Memory B cell (primary cell): ENCODE measurements at regions not wholly inside any gene's neighbourhood (a gene's known extent, or its start where the extent isn't known, plus 50 kb on each side); places are given as distances from the start of the nearest gene placed in this dataset.

Source experiments
- ATAC-seq: fragments of 150-1000 bp; cut with Tn5 transposase; 2 replicates; pipeline ENCODE4 v1.10.0; 2021; ENCODE audit warnings: low read depth, mild to moderate bottlenecking, moderate library complexity
- DNase-seq, 2 donors: peaks; one replicate each; pipeline ENCODE4 v3.0.0; 2022; ENCODE audit warnings: low spot score in 2 of 2
- H3K27ac Mint-ChIP-seq: one replicate; pipeline ENCODE4 v1.8.0; 2022; ENCODE audit warnings: mild to moderate bottlenecking, moderate library complexity, mixed read lengths
- H3K27me3 Mint-ChIP-seq: one replicate; pipeline ENCODE4 v1.8.0; 2022; ENCODE audit warnings: mixed read lengths
- H3K36me3 Mint-ChIP-seq: one replicate; pipeline ENCODE4 v1.8.0; 2022; ENCODE audit warnings: mild to moderate bottlenecking, mixed read lengths
- H3K4me1 Mint-ChIP-seq: one replicate; pipeline ENCODE4 v1.8.0; 2022; ENCODE audit warnings: mixed read lengths
- H3K4me3 Mint-ChIP-seq: one replicate; pipeline ENCODE4 v1.8.0; 2022; ENCODE audit warnings: mild to moderate bottlenecking, moderate library complexity, mixed read lengths
- H3K9me3 Mint-ChIP-seq: one replicate; pipeline ENCODE4 v1.8.0; 2022; ENCODE audit warnings: mixed read lengths

DNA sequence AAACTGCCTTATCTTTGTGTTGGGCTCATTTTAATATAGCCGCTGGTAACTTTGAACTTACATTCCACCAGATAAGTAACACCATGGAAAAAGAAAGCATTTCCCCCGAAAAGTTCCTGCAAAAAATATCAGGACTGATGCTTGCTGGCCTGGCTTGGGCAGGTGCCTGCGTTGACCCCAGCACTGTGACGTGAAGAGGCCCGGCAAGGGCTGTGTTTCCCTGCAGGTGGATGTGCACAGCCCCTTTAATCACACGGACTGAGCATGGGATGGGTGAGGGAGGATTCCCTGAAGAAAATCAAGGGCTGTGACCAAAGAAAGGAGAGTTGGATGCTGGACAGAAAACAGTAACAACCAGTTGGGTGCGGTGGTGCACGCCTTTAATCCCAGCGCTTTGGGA lies 138.2 kb downstream of the NSG2 start:
- no peak for ATAC-seq
- Mint-ChIP-seq H3K4me3 (no peak overlapping the region), H3K4me1 (no peaks in the 10 kb centered on the region), H3K27ac (no peak overlapping the region), H3K36me3 (no peaks in the 10 kb centered on the region), H3K27me3 (peaks cover 5% of the 10 kb centered on the region), H3K9me3 (no peaks in the 10 kb centered on the region)
- DNase-seq = no peak

DNA sequence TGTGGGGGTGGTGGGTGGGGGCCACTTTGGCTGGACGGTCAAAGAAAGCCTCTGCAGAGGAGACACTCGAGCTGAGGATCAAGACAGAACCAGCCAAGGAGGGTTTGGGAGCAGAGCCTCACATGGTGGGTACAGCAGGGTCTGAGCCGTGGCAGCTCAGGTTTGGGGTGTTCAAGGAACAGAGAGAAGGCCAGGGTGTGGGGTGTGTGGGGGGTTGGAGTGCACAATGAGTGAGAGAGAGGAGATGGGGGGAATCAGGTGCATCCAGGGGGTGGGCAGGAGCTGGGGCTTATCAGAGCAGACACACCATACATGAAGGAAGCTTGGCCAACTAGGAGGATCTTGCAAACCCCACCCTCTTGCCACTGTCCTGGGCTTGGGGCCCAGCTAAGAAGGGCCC lies 140.0 kb downstream of the NSG2 start:
- H3K4me3 Mint-ChIP-seq = no peak overlapping the region
- H3K27me3 Mint-ChIP-seq = peaks cover 5% of the 10 kb centered on the region
- no peaks in the 10 kb centered on the region for H3K9me3 Mint-ChIP-seq
- H3K27ac Mint-ChIP-seq = no peak overlapping the region
- no peaks in the 10 kb centered on the region for H3K36me3 Mint-ChIP-seq
- ATAC-seq = no peak
- H3K4me1 Mint-ChIP-seq = no peaks in the 10 kb centered on the region
- no peak for DNase-seq

DNA sequence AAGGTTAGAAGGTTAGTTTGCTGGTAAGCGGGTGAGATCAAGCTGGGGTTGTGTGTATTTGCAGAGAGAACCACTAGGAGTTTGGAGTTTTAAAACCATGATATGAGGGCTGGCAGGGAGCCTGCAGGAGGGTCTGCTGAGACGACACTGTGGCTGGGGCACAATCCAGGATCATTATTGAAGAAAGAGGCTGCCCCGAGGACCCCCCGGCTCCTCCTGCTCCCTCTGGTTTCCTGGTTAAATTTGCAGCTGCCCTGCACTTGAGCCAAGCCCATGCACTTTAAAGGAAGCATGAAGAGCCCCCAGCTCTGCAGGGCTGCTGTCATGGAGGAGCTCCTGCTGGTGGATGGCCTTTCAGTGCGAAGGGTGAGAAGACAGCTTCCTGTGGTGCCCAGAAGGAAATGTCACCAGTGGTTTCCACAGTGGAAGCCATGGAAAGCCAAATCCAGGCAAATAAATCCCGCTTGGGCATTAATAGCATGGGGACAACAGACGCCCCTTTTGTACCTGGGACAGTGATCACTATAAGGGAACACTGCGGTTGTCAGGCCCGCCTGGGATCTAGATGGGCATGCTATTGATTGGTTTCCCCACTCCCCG lies 140.7 kb downstream of the NSG2 start:
- ATAC-seq (no peak), DNase-seq (no peak)
- H3K9me3 Mint-ChIP-seq = no peaks in the 10 kb centered on the region

DNA sequence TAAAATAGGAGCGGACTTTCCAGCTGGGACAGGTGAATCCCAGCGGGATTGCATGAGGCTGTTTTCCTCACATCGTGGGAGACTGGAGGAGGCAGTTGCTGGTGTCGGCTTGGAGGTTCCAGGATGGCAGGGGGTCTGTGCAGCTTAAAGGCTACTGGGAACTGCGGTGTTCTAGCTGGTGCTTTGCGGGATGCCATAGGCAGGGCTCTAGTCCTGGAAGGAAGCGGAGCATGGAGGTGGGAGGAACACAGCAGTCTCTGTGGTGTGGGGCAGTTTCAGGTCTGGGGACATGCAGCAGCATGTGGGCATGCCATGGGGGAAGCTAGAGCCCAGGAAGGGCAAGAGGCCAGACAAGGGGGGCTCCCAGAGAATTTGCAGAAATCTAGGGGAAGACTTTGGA lies 141.5 kb downstream of the NSG2 start:
- Mint-ChIP-seq H3K9me3 (no peaks in the 10 kb centered on the region), H3K4me3 (no peak overlapping the region), H3K27me3 (peaks cover 4% of the 10 kb centered on the region), H3K36me3 (no peaks in the 10 kb centered on the region), H3K4me1 (no peaks in the 10 kb centered on the region), H3K27ac (no peak overlapping the region)
- DNase-seq = no peak
- no peak for ATAC-seq

More for the DNA sequence above, 140.7 kb downstream of the NSG2 start:
- H3K4me3 Mint-ChIP-seq = no peak overlapping the region
- peaks cover 5% of the 10 kb centered on the region for H3K27me3 Mint-ChIP-seq
- no peaks in the 10 kb centered on the region for H3K4me1 Mint-ChIP-seq
- no peak overlapping the region for H3K27ac Mint-ChIP-seq
- H3K36me3 Mint-ChIP-seq = no peaks in the 10 kb centered on the region

DNA sequence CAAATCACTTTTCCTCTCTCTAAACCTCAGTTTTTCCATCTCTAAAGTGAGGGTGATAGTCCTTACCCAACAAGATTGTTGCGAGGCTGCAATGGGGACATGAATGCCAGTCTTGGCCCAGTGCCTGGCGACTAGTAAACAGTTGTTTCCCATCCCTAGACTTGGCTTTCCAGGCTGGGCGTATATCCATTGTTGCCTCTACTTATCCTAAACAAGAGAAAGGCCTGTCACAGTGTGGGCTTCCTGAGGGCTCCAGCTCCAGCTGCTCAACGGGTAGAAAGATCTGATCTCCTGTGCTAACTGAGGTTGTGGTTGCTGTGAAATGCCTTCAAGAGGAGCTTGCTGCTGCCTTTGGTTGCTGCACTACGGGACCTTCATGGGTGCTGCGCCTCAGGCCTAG lies 142.0 kb downstream of the NSG2 start:
- no peaks in the 10 kb centered on the region for H3K9me3 Mint-ChIP-seq

DNA sequence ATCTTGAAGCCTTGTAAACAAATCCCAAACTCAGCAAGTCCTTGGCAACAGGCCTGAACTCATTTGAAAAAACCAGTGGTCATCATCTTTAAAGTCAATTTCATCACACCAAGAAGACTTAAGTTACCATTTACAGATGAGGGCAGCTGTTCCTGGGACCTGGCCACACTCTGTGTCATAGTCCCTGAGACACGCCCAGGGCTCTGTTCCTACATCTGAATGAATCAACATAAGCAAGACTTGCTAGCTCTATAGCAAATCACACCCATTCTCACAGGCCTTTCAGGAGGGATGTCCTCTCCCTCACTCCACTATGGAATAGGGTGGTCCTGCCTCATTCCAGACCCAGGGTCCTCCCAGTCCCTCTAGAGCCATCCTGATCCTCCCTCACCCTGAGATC lies 142.8 kb downstream of the NSG2 start:
- Mint-ChIP-seq H3K27ac (no peak overlapping the region), H3K4me1 (no peaks in the 10 kb centered on the region), H3K36me3 (no peaks in the 10 kb centered on the region), H3K4me3 (no peak overlapping the region), H3K9me3 (no peaks in the 10 kb centered on the region), H3K27me3 (peaks cover 4% of the 10 kb centered on the region)
- DNase-seq (no peak), ATAC-seq (no peak)

More for the DNA sequence above, 142.0 kb downstream of the NSG2 start:
- H3K4me1 Mint-ChIP-seq = no peaks in the 10 kb centered on the region
- DNase-seq = no peak
- ATAC-seq = no peak
- H3K27me3 Mint-ChIP-seq = peaks cover 4% of the 10 kb centered on the region
- H3K27ac Mint-ChIP-seq = no peak overlapping the region
- no peaks in the 10 kb centered on the region for H3K36me3 Mint-ChIP-seq
- no peak overlapping the region for H3K4me3 Mint-ChIP-seq

DNA sequence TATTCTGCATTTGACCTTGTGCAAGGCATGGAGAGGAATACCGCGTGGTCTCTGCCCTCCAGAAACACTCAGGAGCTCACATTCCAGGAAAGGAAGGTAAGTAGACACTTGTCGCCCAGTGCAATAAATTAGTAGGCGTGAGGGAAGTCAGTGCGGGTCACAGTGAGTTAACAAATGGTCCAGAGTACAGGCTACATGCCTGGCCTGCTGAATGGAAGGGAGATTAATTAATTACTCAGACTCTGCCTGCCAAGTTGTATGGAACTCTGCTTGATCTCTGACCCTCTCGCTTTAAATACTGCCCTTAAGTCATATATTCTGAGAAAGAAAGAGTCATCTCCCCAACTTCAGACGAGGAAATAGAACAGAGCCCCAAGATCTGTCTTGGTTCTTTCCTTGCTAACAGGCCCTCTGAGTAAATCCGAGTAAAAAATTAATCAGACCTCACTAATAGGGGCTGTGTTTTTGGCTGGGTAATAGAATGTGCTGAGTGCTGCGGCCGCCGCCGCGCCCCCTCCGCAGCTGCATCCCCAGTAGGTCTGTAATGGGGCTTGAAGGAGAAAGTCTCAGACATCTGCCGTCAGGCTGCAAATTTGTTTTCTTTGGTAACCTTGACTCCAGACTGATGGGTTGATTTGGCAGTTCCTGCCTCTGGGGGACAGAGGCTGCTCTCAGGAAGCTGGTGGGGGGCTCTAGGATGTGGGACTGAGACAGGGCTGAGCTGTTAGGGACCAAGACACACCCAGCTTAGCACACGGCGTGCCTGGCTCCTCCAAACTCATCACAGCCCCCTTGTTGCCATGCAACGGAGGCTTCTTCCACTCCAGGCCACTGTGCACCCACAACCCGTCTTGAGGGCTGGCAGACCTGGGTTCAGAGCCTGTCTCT lies 144.4 kb downstream of the NSG2 start:
- Mint-ChIP-seq H3K9me3 (no peaks in the 10 kb centered on the region), H3K27me3 (peaks cover 4% of the 10 kb centered on the region), H3K4me1 (no peaks in the 10 kb centered on the region), H3K4me3 (no peak overlapping the region), H3K36me3 (no peaks in the 10 kb centered on the region), H3K27ac (no peak overlapping the region)
- ATAC-seq = no peak
- no peak for DNase-seq

DNA sequence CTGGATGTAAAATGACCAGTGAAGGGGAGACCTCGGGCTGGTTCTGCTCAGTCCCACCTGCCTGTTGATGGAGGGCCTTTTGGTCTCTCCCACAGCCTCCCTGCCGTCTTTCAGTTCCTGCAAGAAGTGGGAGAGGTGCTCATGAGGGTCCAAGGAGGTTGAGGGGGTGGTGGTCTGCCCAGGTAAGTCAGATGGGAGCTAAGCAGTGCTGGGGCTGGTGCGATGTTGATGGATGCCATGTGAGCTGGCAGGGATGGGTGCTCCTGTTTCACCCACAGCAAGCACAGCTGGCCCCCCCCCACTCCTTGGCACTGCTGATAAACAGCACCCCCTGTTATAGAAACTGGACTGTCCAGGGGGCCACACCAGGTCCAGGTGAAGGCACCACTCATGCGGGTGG lies 145.6 kb downstream of the NSG2 start:
- no peak overlapping the region for H3K4me3 Mint-ChIP-seq
- H3K4me1 Mint-ChIP-seq = no peaks in the 10 kb centered on the region
- H3K9me3 Mint-ChIP-seq = no peaks in the 10 kb centered on the region
- H3K27ac Mint-ChIP-seq = no peak overlapping the region
- H3K27me3 Mint-ChIP-seq = peaks cover 2% of the 10 kb centered on the region
- H3K36me3 Mint-ChIP-seq = no peaks in the 10 kb centered on the region
- no peak for DNase-seq
- no peak for ATAC-seq

DNA sequence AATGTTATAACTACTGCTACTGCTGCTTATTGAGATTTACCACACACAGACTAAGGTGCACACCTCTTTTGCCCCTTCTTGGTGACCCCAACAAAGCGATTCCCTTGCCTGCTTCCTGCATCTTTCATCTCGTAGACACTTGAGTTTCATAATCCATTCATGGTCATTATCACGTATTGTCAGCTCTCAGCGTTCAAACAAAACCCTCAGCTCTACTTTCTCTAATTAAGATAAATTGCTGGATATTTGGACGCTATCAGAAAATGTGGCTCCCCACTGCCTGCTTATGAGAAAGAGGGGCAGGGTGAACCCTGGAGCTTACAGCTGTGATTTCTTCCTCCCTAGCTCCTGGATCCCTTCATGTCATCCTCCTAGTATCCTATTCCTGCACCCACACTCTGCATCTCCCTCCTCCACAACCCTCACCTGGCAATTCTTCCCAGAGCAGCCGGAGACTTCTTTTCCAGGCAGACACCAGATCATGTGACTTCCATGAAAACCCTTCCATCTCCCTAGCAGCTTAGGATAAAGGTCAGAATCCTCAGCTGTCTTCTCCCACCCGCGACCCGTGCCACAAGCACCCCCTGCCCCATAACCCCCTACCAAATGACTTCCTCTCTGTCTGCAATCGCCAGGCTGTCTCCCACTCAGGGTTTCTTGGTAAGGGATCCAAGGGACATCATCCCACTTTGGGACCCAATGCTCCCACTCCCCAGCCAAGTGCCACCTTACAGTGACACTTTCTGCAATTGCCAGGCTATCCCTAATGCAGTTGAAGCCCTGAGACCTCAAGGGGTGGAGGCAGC lies 146.5 kb downstream of the NSG2 start:
- H3K27me3 Mint-ChIP-seq = no peaks in the 10 kb centered on the region
- ATAC-seq = no peak

DNA sequence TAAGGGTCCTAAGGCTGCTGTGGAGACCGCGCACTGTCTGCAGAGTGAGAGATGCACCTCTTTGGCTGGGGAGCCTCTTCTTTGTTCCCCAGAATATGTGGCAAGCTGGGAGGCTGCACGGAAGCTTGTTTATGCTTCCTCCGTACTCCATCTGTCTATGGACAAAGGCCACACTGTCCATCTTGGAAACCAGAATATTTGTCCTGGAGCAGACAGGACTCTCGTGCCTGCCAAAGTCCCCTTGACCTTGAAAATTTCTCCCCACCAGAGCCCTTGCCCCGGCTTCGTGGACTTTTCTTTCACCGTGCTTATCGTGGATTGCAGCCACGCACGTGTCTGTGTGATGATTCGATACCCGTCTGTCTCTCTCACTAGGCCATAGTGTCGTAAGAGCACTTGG lies 147.4 kb downstream of the NSG2 start:
- no peak overlapping the region for H3K4me3 Mint-ChIP-seq
- no peak overlapping the region for H3K27ac Mint-ChIP-seq
- H3K27me3 Mint-ChIP-seq = no peaks in the 10 kb centered on the region
- H3K4me1 Mint-ChIP-seq = no peaks in the 10 kb centered on the region
- DNase-seq = no peak
- no peaks in the 10 kb centered on the region for H3K36me3 Mint-ChIP-seq
- no peaks in the 10 kb centered on the region for H3K9me3 Mint-ChIP-seq
- ATAC-seq = no peak

More for the DNA sequence above, 146.5 kb downstream of the NSG2 start:
- Mint-ChIP-seq H3K27ac (no peak overlapping the region), H3K4me3 (no peak overlapping the region), H3K4me1 (no peaks in the 10 kb centered on the region), H3K36me3 (no peaks in the 10 kb centered on the region), H3K9me3 (no peaks in the 10 kb centered on the region)
- no peak for DNase-seq

DNA sequence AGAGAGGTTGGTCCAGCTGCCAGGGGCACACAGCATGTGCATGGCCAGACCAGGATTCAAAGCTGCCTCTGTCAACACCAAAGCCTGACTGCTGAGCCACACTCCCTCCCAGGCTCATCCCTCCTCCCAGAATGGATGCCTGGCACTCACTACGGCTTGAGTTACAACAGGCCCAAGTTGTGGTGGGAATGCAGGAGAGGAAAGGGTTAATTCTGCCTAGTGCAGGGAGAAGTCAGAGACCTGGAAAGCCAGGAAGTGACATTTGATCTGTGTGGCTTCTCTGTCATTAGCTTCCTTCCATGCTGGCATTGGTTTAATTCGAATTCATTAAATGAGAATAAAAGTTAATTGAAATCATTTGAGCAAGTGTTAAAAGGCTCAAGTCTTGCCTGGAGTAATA lies 150.0 kb downstream of the NSG2 start:
- H3K36me3 Mint-ChIP-seq = no peaks in the 10 kb centered on the region

DNA sequence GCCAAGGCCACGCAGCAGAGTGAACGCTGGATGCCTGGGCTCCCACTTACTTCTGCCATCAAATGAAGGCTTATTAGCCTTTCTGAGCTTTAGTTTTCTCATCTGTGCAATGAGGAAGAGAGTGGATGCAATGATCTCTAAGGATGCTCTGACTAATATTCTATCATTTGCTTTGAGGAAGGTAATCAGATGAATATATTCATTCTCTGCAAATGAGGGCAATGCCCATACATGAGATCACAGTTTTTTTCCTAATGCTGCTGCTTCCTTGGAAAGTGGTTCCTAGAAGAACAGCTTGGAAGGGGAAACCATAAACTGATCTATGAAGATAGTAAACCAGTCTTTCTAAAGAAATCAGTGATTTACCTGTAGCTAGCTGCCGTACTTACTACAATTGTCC lies 152.4 kb downstream of the NSG2 start:
- Mint-ChIP-seq H3K4me1 (no peaks in the 10 kb centered on the region), H3K9me3 (peaks cover 4% of the 10 kb centered on the region), H3K27me3 (no peaks in the 10 kb centered on the region), H3K27ac (no peak overlapping the region), H3K36me3 (no peaks in the 10 kb centered on the region), H3K4me3 (no peak overlapping the region)
- DNase-seq (no peak), ATAC-seq (no peak)

More for the DNA sequence above, 150.0 kb downstream of the NSG2 start:
- H3K4me1 Mint-ChIP-seq = no peaks in the 10 kb centered on the region
- no peak for DNase-seq
- ATAC-seq = no peak
- no peaks in the 10 kb centered on the region for H3K27me3 Mint-ChIP-seq
- H3K4me3 Mint-ChIP-seq = no peak overlapping the region
- no peak overlapping the region for H3K27ac Mint-ChIP-seq
- H3K9me3 Mint-ChIP-seq = peaks cover 1% of the 10 kb centered on the region

DNA sequence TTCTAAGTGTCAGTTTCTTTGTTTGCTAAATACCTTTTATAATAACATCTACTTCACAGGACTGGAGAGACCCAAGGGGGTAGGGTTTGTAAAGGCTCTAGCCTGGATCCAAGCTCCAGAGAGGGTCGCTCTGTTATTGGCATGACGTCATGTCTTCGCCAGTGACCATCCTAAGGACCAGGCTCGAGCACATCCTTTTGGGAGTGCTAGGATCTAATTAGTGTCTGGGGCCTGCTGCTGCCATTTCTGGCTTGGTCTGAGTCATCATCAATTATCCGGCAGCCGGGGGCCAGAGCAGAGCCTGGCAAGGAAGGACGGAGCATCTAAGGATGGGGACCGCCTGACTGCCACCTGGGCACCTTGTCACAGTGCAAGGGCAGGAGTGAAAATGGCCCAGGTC lies 153.0 kb downstream of the NSG2 start:
- Mint-ChIP-seq H3K4me3 (no peak overlapping the region), H3K9me3 (peaks cover 4% of the 10 kb centered on the region), H3K27me3 (no peaks in the 10 kb centered on the region), H3K27ac (no peak overlapping the region), H3K36me3 (no peaks in the 10 kb centered on the region), H3K4me1 (no peaks in the 10 kb centered on the region)
- no peak for DNase-seq
- no peak for ATAC-seq

DNA sequence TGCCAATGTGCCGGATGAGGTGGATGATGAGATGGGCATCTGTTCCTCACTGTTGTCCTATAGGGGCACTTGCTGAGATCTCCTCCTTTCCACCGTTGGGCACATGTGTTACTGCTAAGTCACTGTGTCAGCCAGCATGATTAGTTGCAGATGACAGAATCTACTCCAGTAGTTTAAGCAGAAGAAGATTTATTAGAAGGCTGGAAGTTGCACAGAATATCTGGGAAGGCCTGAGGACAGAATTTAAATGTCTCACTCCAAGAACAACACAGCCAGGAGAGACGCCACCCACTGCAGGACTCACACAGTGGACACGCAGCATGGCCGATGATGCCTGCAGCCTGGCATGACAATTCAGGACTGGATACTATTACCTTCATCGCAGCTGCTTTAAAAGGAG lies 157.5 kb downstream of the NSG2 start:
- Mint-ChIP-seq H3K4me1 (no peaks in the 10 kb centered on the region), H3K27me3 (peaks cover 2% of the 10 kb centered on the region), H3K4me3 (no peak overlapping the region), H3K27ac (no peak overlapping the region), H3K9me3 (peaks cover 4% of the 10 kb centered on the region), H3K36me3 (no peaks in the 10 kb centered on the region)
- DNase-seq (no peak), ATAC-seq (no peak)
